Muscle of leg (tissue), 3 donors: ENCODE measurements at regions not wholly inside any gene's neighbourhood (a gene's known extent, or its start where the extent isn't known, plus 50 kb on each side); places are given as distances from the start of the nearest gene placed in this dataset.

ENCODE experiments used
- DNase-seq: peaks from one replicate; pipeline ENCODE4 v3.0.0; 2013
- H3K27ac ChIP-seq: one replicate; pipeline ENCODE4 v1.5.1; 2013; ENCODE audit warnings: mild to moderate bottlenecking, low read length, control low read depth
- H3K27me3 ChIP-seq: one replicate; pipeline ENCODE4 v1.6.1; 2013; ENCODE audit warnings: low read length; ENCODE audit not compliant: control insufficient read depth, insufficient read depth
- H3K36me3 ChIP-seq: one replicate; pipeline ENCODE4 v1.6.1; 2013; ENCODE audit warnings: low read length; ENCODE audit not compliant: control insufficient read depth, insufficient read depth
- H3K4me1 ChIP-seq: one replicate; pipeline ENCODE4 v1.6.1; 2013; ENCODE audit warnings: low read length; ENCODE audit not compliant: control insufficient read depth, insufficient read depth
- H3K4me3 ChIP-seq: one replicate; pipeline ENCODE4 v1.5.1; 2013; ENCODE audit warnings: low read length, control low read depth
- H3K9me3 ChIP-seq: replicated peaks from 2 replicates; pipeline ENCODE4 v1.6.1; 2013; ENCODE audit warnings: low read depth, low read length; ENCODE audit not compliant: control insufficient read depth
- WGBS: methylation state at CpG from one replicate; pipeline ENCODE4 v1.1.5; 2013; ENCODE audit warnings: missing lambda C conversion rate; ENCODE audit not compliant: insufficient coverage; 5-methylcytosine and 5-hydroxymethylcytosine counted together

DNA sequence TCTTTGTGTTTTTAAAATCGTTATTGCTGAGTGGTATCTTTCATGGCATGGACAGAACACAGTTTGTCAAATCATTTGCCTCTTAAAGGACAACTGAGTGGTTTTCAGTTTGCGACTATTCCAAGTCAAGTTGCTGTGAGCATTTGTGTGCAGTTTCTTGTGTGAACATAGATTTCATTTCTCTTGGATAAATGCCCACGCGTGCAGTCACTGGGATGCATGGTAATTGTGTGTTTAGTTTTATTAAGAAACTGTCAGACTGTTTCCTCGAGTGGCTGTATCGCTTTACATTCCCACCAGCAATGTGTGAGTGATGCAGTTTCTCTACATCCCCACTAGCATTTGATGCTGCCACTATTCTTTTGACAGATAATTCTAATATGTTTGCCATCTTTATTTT, 154.0 kb upstream of the ARL4C start:
- H3K27ac ChIP-seq, result no peak overlapping the region
- DNase-seq, result no peak
- H3K36me3 ChIP-seq, result no peaks in the 10 kb centered on the region
- H3K27me3 ChIP-seq, result no peaks in the 10 kb centered on the region
- H3K4me3 ChIP-seq, result no peak overlapping the region
- 73% methylated on average over 2 of the region's 6 CpGs for WGBS
- H3K4me1 ChIP-seq, result no peaks in the 10 kb centered on the region
- H3K9me3 ChIP-seq, result no peaks in the 10 kb centered on the region

DNA sequence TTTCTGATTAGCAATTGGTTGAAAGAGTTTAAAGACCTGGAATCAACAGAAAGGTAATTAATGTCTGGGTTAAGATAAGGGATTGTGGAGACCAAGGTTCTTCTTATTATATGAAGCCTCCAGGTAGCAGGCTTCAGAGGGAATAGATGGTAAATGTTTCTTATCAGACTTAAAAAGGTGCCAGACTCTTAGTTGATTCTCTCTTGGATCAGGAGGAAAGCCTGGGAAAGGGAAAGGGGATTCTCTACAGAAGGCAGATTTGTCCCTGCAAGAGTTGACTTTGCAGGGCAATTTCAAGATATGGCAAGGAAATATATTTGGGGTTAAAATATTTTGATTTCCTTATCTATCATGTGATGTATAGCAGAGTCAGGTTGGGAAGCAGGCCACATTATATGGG, 153.1 kb upstream of the ARL4C start:
- H3K9me3 ChIP-seq, result no peaks in the 10 kb centered on the region
- no peak overlapping the region for H3K4me3 ChIP-seq
- no peaks in the 10 kb centered on the region for H3K4me1 ChIP-seq
- no peak overlapping the region for H3K27ac ChIP-seq
- H3K36me3 ChIP-seq, result no peaks in the 10 kb centered on the region
- DNase-seq, result no peak
- H3K27me3 ChIP-seq, result no peaks in the 10 kb centered on the region

DNA sequence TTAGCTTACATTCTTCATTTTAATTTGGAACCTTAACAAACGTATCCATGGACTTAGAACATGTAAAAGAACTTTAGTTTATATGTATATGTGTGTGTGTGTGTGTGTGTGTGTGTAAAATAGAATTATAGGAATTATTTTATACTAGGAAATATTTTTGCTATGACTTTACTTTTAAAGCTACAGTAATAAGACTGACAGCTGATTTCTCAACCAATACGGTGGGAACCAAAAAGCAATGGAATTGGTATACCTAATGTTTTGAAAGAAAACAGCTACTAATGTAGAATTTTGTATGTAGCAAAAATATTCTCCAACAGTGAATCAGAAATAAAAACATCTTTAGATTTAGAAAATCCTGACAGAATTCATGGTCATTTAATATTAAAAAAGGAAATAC, 146.5 kb upstream of the ARL4C start:
- Histone ChIP-seq H3K4me3 (no peak overlapping the region), H3K36me3 (no peaks in the 10 kb centered on the region), H3K27me3 (no peaks in the 10 kb centered on the region), H3K4me1 (no peaks in the 10 kb centered on the region), H3K27ac (no peak overlapping the region), H3K9me3 (peaks cover 4% of the 10 kb centered on the region)
- no CpG with 5 or more reads among the region's 2 CpGs for whole genome bisulfite sequencing
- no peak for DNase-seq

DNA sequence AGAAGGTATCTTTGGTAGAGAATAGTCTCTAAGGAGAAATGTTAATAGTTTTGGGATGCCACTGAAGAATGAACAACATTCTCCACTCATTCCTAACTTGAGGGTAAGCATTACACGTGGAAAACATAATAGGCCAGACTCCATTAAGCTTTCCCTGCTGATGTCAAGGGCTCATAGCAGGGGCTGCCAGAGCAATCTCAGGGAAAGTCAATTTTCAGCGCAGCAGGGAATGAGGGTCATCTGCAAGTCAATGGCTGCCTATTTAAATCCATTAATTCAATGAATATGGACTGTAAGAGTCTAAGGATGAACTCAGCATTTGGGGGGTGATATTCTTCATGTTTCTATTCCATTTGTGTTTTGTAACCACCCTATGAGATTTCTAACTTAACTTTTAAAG, 144.2 kb upstream of the ARL4C start:
- Histone ChIP-seq H3K9me3 (peaks cover 4% of the 10 kb centered on the region), H3K36me3 (no peaks in the 10 kb centered on the region), H3K27ac (no peak overlapping the region), H3K4me3 (no peak overlapping the region), H3K27me3 (no peaks in the 10 kb centered on the region), H3K4me1 (no peaks in the 10 kb centered on the region)
- DNase-seq, result no peak
- WGBS, result 52% methylated on average over 2 of the region's 2 CpGs

DNA sequence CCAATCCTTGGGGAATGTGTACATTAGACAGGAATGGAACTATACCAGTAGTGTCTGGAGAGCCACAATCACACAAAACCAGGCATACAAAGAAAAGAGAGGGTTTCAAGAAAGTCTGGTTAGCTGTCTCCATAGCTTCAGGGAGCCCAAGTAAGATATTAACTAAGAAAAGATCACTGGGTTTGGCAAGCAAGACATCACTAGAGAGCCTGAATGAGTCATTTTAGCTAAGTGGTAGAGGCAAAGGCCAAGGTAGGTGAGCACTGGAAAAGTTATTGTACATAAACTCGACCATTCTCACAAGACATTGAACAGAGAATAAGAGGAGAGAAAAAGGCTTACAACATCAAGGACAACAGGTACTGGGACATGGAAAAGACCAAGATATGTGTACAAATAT, 143.8 kb upstream of the ARL4C start:
- no peak overlapping the region for H3K4me3 ChIP-seq
- no CpG with 5 or more reads among the region's 1 CpG for WGBS
- peaks cover 4% of the 10 kb centered on the region for H3K9me3 ChIP-seq
- DNase-seq, result no peak
- no peak overlapping the region for H3K27ac ChIP-seq
- no peaks in the 10 kb centered on the region for H3K27me3 ChIP-seq
- no peaks in the 10 kb centered on the region for H3K36me3 ChIP-seq
- H3K4me1 ChIP-seq, result no peaks in the 10 kb centered on the region

DNA sequence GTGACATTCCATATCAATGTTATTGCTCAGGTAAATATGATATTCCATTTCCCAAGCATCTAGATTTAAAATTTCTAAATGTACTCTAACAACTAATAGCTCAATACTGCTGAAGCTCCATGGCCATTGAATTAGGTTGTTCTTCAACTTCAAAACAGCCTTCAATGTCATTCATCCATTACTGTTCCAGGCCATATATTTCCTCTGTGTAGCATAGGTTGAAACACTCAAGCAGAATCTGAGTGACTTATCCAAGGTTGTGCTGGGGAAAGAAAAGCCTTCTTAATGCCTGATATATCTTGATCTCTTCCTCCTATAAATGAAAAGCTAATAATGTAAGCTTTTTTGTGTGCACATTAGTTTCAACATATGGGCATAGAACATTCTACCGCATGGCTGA, 142.1 kb upstream of the ARL4C start:
- WGBS, result no CpG with 5 or more reads among the region's 1 CpG
- Histone ChIP-seq H3K27ac (no peak overlapping the region), H3K27me3 (no peaks in the 10 kb centered on the region), H3K36me3 (no peaks in the 10 kb centered on the region), H3K4me1 (no peaks in the 10 kb centered on the region), H3K4me3 (no peak overlapping the region), H3K9me3 (peaks cover 4% of the 10 kb centered on the region)
- no peak for DNase-seq

DNA sequence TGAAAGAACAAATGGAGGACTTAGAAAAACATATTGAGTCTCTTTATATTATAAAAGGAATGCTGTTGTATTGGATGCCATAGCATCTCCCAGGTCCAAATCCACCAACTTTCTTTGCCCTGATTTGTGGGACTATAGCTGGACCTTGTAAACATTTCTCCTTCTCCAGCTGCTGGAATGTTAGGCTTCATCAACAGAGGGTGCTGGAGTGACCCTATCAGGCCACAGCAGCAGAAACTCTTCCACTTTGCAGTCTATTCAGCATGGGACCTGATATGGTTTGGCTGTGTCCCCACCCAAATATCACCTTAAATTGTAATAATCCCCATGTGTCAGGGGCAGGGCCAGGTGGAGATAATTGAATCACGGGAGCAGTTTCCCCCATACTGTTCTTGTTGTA, 138.4 kb upstream of the ARL4C start:
- H3K27me3 ChIP-seq, result peaks cover 17% of the 10 kb centered on the region
- no peaks in the 10 kb centered on the region for H3K9me3 ChIP-seq
- DNase-seq, result no peak
- H3K4me1 ChIP-seq, result peaks cover 5% of the 10 kb centered on the region
- no peak overlapping the region for H3K4me3 ChIP-seq
- H3K27ac ChIP-seq, result no peak overlapping the region
- WGBS, result no CpG with 5 or more reads among the region's 1 CpG
- H3K36me3 ChIP-seq, result no peaks in the 10 kb centered on the region

DNA sequence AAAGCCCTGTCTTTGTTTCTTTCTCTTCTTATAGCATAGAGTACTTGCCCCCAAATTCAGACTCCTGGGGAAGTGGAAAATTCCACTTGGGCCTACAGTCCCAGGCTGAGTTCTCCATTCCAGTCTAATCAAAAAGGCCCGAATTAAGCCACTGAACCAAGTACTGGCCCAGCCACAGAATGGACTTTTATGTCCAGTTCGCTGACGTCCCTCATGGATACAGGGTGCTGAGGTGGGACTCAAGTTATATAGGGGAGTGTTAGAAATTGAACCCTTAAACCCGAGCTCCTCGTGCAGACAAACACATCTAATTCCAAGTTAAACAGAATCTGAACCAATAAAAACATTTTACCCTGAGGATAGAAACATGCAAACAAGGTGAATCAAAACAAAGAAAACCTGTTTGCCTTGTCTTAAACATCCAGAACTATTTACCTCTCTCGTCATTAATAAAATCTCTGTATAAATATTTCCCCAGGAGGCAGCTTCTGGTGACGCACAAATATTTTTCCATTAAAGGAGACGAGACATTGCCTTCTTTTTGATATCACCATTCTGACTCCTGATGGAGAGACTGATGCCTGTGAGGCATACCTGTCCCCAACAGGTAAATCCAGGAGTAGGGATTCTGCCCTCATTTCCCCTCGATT, 136.8 kb upstream of the ARL4C start:
- Histone ChIP-seq H3K9me3 (no peaks in the 10 kb centered on the region), H3K4me1 (peaks cover 5% of the 10 kb centered on the region), H3K27me3 (peaks cover 17% of the 10 kb centered on the region), H3K4me3 (no peak overlapping the region), H3K36me3 (no peaks in the 10 kb centered on the region), H3K27ac (no peak overlapping the region)
- WGBS, result 98% methylated on average over 4 of the region's 9 CpGs
- DNase-seq, result no peak

DNA sequence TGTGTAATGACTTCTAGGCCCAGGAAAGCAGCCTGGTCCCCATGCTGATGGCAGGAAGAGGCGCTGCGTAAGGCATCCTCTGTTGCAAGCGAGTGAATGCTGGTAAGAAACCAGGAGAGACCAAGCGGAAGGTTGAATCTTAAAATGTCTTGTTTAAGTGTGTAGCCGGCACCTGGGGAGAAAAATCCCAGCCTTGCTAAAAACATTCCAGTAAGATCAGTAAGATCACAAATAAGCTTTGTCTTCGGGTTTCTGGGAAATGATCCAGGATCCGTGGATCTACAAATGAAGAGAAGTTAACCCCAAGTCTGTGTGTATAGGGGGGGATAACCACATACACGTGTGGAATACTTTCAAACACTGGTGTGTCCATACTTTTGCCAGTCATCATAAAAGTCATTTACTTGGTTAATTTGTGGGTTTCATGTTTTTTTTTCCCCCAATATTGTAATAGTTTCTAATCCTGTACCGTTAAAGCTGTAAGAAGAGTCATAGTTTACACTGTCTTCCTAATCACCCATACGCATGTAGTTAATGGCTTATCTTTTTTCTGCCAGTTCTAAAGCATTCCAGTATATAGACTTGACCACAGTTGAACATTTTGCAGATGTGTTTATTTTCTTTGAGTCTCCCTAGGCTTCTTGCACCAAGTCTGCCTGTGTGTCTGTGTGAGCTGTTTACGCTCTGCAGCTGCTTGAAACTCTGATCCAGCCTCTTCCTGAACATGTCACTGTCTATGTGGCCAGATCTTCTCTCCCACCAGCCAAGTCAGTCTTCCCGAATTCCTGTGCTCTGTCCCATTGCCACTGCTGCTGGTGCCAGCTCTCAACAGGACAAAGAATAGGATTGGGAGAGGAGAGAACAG, 135.9 kb upstream of the ARL4C start:
- WGBS, result 64% methylated on average over 4 of the region's 12 CpGs
- Histone ChIP-seq H3K9me3 (no peaks in the 10 kb centered on the region), H3K27ac (peak overlapping the region; percentile 37), H3K36me3 (no peaks in the 10 kb centered on the region), H3K4me1 (peaks cover 5% of the 10 kb centered on the region), H3K4me3 (no peak overlapping the region), H3K27me3 (peaks cover 17% of the 10 kb centered on the region)
- peak; percentile 72 for DNase-seq

DNA sequence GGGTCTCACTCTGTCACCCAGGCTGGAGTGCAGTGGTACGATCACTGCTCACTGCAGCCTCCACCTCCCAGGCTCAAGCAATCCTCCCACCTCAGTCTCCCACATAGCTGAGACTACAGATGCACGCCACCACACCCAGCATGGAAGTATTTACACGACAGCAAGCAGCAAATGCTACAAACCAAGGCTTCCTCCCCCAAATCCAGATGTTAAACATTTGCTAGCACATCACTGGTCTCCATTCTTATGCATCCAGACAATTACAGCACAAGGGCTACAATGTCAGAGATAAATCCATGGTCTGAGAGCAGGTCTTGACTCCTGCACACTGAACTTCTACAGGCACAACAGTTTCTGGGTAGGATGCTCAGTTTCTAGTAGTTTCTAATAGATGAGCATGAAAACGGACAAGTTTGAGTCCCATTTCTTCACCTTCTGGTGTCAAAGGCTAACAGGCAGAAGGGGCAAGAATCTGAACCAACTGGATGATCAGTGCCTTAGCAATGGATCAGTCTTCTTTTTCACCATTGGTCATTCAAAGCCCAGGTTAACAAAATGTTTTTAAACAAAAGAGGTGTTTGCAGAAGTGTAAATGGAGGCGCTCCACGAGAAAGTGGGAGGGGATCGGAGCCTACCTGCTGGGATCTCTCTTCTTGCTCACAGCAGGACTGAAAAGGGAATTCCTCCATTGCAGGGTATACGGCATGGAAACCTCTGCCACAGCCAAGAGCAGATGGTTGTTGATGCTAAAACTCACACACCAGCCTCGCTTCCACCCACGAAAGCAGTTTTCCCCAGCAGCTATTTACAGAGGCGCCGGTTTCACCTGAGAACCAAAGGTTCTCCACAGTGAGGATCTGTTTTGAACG, 135.0 kb upstream of the ARL4C start:
- Histone ChIP-seq H3K27me3 (peaks cover 17% of the 10 kb centered on the region), H3K9me3 (no peaks in the 10 kb centered on the region), H3K27ac (no peak overlapping the region), H3K4me1 (peaks cover 5% of the 10 kb centered on the region), H3K4me3 (no peak overlapping the region), H3K36me3 (no peaks in the 10 kb centered on the region)
- no peak for DNase-seq
- 62% methylated on average over 10 of the region's 13 CpGs for WGBS
